Muscle layer of colon (tissue), 2 donors: ENCODE measurements at regions not wholly inside any gene's neighbourhood (a gene's known extent, or its start where the extent isn't known, plus 50 kb on each side); places are given as distances from the start of the nearest gene placed in this dataset.

Experiments
- H3K27ac ChIP-seq: one replicate; pipeline ENCODE4 v1.7.0; 2013; ENCODE audit warnings: low read depth, mild to moderate bottlenecking, low read length, moderate library complexity
- H3K27me3 ChIP-seq, 2 donors: one replicate each; pipeline ENCODE4 v1.7.0; 2013; ENCODE audit warnings: low read length in 2 of 2, mild to moderate bottlenecking in 2 of 2; ENCODE audit not compliant: insufficient read depth in 2 of 2, control insufficient read depth in 1 of 2
- H3K36me3 ChIP-seq: one replicate; pipeline ENCODE4 v1.7.0; 2013; ENCODE audit warnings: mild to moderate bottlenecking, low read length; ENCODE audit not compliant: insufficient read depth
- H3K4me1 ChIP-seq: one replicate; pipeline ENCODE4 v1.7.0; 2013; ENCODE audit warnings: mild to moderate bottlenecking, low read length; ENCODE audit not compliant: insufficient read depth
- H3K4me3 ChIP-seq, 2 donors: one replicate each; pipeline ENCODE4 v1.7.0; 2013; ENCODE audit warnings: low read length in 2 of 2, low read depth in 1 of 2, mild to moderate bottlenecking in 1 of 2, moderate library complexity in 1 of 2
- H3K9ac ChIP-seq: one replicate; pipeline ENCODE4 v1.7.0; 2013; ENCODE audit warnings: low read length
- H3K9me3 ChIP-seq: one replicate; pipeline ENCODE4 v1.7.0; 2013; ENCODE audit warnings: mild to moderate bottlenecking, low read length
- donor health status: abdominal sarcoma.
- donor health status: Adenocarcinoma of cecum.

GRCh38 chr21:29228306-29228705 is 70.4 kb upstream of the BACH1 start:
- Histone ChIP-seq H3K4me1 (no peaks in the 10 kb centered on the region), H3K36me3 (no peaks in the 10 kb centered on the region), H3K4me3 (no peak overlapping the region), H3K27me3 (no peaks in the 10 kb centered on the region), H3K9ac (no peak overlapping the region), H3K9me3 (no peaks in the 10 kb centered on the region), H3K27ac (no peak overlapping the region)

GRCh38 chr21:29230551-29231261 is 68.0 kb upstream of the BACH1 start:
- Histone ChIP-seq H3K27ac (no peak overlapping the region), H3K9ac (no peak overlapping the region), H3K27me3 (no peaks in the 10 kb centered on the region), H3K36me3 (no peaks in the 10 kb centered on the region), H3K4me1 (no peaks in the 10 kb centered on the region), H3K9me3 (no peaks in the 10 kb centered on the region), H3K4me3 (no peak overlapping the region)

GRCh38 chr21:29231756-29232529 is 66.8 kb upstream of the BACH1 start:
- Histone ChIP-seq H3K36me3 (no peaks in the 10 kb centered on the region), H3K4me1 (peaks cover 4% of the 10 kb centered on the region), H3K9ac (no peak overlapping the region), H3K27me3 (no peaks in the 10 kb centered on the region), H3K4me3 (no peak overlapping the region), H3K9me3 (no peaks in the 10 kb centered on the region), H3K27ac (no peak overlapping the region)

- Histone ChIP-seq H3K27ac (no peak overlapping the region), H3K4me1 (peaks cover 11% of the 10 kb centered on the region), H3K9me3 (no peaks in the 10 kb centered on the region), H3K36me3 (no peaks in the 10 kb centered on the region), H3K27me3 (no peaks in the 10 kb centered on the region), H3K9ac (no peak overlapping the region), H3K4me3 (no peak overlapping the region)
Observed at GRCh38 chr21:29232530-29233255, 66.0 kb upstream of the BACH1 start.

- Histone ChIP-seq H3K9me3 (no peaks in the 10 kb centered on the region), H3K4me3 (no peak overlapping the region), H3K9ac (no peak overlapping the region), H3K36me3 (no peaks in the 10 kb centered on the region), H3K4me1 (peaks cover 16% of the 10 kb centered on the region), H3K27ac (no peak overlapping the region), H3K27me3 (no peaks in the 10 kb centered on the region)
Observed at GRCh38 chr21:29233256-29233546, 65.5 kb upstream of the BACH1 start.

GRCh38 chr21:29233611-29234540 is 64.8 kb upstream of the BACH1 start:
- no peak overlapping the region for H3K9ac ChIP-seq
- no peak overlapping the region for H3K4me3 ChIP-seq
- no peaks in the 10 kb centered on the region for H3K9me3 ChIP-seq
- H3K27ac ChIP-seq, result no peak overlapping the region
- H3K36me3 ChIP-seq, result no peaks in the 10 kb centered on the region
- no peaks in the 10 kb centered on the region for H3K27me3 ChIP-seq
- H3K4me1 ChIP-seq, result peaks cover 23% of the 10 kb centered on the region

- no peaks in the 10 kb centered on the region for H3K9me3 ChIP-seq
- H3K36me3 ChIP-seq, result no peaks in the 10 kb centered on the region
- H3K9ac ChIP-seq, result no peak overlapping the region
- no peaks in the 10 kb centered on the region for H3K27me3 ChIP-seq
- no peak overlapping the region for H3K4me3 ChIP-seq
- H3K4me1 ChIP-seq, result peaks cover 26% of the 10 kb centered on the region
- H3K27ac ChIP-seq, result peak overlapping the region; percentile 29
Observed at GRCh38 chr21:29235714-29236197, 63.0 kb upstream of the BACH1 start.

GRCh38 chr21:29236201-29236600 is 62.5 kb upstream of the BACH1 start:
- Histone ChIP-seq H3K9ac (no peak overlapping the region), H3K9me3 (no peaks in the 10 kb centered on the region), H3K36me3 (no peaks in the 10 kb centered on the region), H3K4me1 (peaks cover 27% of the 10 kb centered on the region), H3K27ac (peak overlapping the region; percentile 29), H3K27me3 (no peaks in the 10 kb centered on the region), H3K4me3 (no peak overlapping the region)

- H3K27me3 ChIP-seq, result no peaks in the 10 kb centered on the region
- H3K9ac ChIP-seq, result no peak overlapping the region
- H3K4me3 ChIP-seq, result no peak overlapping the region
- H3K36me3 ChIP-seq, result no peaks in the 10 kb centered on the region
- H3K4me1 ChIP-seq, result peaks cover 33% of the 10 kb centered on the region
- no peaks in the 10 kb centered on the region for H3K9me3 ChIP-seq
- H3K27ac ChIP-seq, result peak overlapping the region; percentile 62
Observed at GRCh38 chr21:29237110-29238052, 61.3 kb upstream of the BACH1 start.
